Pancreas (tissue), 10 donors: ENCODE measurements at regions not wholly inside any gene's neighbourhood (a gene's known extent, or its start where the extent isn't known, plus 50 kb on each side); places are given as distances from the start of the nearest gene placed in this dataset.
A peak's percentile ranks its signal among the peaks of the same experiment; 100 is the strongest.

Experiments
- ATAC-seq, 4 donors: fragments of 200-7000 bp; cut with Tn5 transposase; one replicate each; pipeline versions ENCODE4 v1.8.0 to v1.9.1; 2020; ENCODE audit warnings: mild to moderate bottlenecking in 4 of 4, moderate library complexity in 4 of 4
- DNase-seq, 6 donors: peaks; one replicate each; pipeline ENCODE4 v3.0.0-alpha.2; 2020
- FAIRE-seq: peaks from 2 replicates; lab custom pipeline; 2012; peaks lifted over from hg19 to GRCh38; lab: Jason Lieb, UNC
- H3K27ac ChIP-seq, 4 donors: fragments of 200-600 bp; sonication (generic); 1 replicate in 3 of 4; 2 replicates in 1 of 4; pipeline versions ENCODE4 v1.5.0 to v1.8.0; 2020
- H3K27me3 ChIP-seq, 4 donors: fragments of 200-600 bp; one replicate each; pipeline ENCODE4 v1.8.0; 2021
- H3K36me3 ChIP-seq, 3 donors: fragments of 200-600 bp; sonication (generic) in 1 of 3; one replicate each; pipeline versions ENCODE4 v1.5.0 to v1.8.0; 2020 to 2021
- H3K4me1 ChIP-seq, 3 donors: fragments of 200-600 bp; one replicate each; pipeline ENCODE4 v1.8.0; 2021
- H3K4me3 ChIP-seq, 4 donors: fragments of 200-600 bp; sonication (generic) in 2 of 4; one replicate each; pipeline versions ENCODE4 v1.5.0 to v1.8.0; 2020 to 2021
- H3K9me3 ChIP-seq, 4 donors: fragments of 200-600 bp; one replicate each; pipeline ENCODE4 v1.8.0; 2021
- WGBS, 2 donors: extraction: QIAGEN DNeasy Blood & Tissue Kit; methylation state at CpG; one replicate each; pipeline ENCODE4 v1.1.7; 2013; 5-methylcytosine and 5-hydroxymethylcytosine counted together
- intact Hi-C, 3 donors: fragments of 100-400 bp; cut with DNase I; formaldehyde crosslinking; loops; one replicate each; pipeline versions ENCODE4 v1.11.1 to v1.14.2; 2022
- TF ChIP-seq, protein P1 (sequence below), 4 donors: fragments of 200-600 bp; sonication (generic) in 3 of 4; IDR thresholded peaks; one replicate each; pipeline versions ENCODE4 v1.5.0 to v1.8.0; 2021; ENCODE audit warnings: antibody characterized with exemption in 4 of 4
- donor health status: healthy with polysubstance abuse.
- donor health status: DM: no; HTN: no; CAD: no; lungs with moderate emphysema.
- donor health status: DM: no; HTN: no; CAD: no.
- donor health status: control.
- donor health status: control.
- donor health status: Bipolar disorder and iron deficiency.
- donor health status: DM: yes; HTN: yes; CAD: no.
- donor health status: DM: no; HTN: no; CAD: no.
- donor health status: DM: no; HTN: no; CAD: no.
- donor health status: DM: yes; HTN: yes; CAD: no.

DNA sequence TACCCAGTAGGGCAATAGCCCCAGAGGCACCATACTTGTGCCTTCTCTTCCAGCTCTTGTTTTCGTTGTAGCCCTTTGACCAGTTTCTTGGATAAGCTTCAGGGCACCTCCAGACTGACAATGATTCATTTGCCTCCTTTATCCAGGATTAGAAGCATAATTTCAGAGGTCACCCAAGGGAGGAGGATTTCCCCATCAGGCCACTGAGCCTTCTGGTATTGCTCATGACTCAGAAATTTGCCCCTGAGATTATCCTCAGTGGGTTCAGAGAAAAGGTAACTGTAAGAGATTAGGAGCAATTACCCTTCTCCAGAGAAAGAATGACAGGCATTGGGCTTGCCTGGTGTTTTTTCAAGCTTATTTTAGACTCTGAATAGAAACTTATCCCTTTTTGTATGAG lies 147.9 kb downstream of the MSX2 start:
- ATAC-seq: no peak
- Histone ChIP-seq H3K27me3 (peaks cover 0 to 14% (median 0%) of the 10 kb centered on the region in 4 donors), H3K27ac (no peak overlapping the region), H3K4me3 (no peak overlapping the region), H3K36me3 (no peaks in the 10 kb centered on the region), H3K9me3 (no peaks in the 10 kb centered on the region), H3K4me1 (no peaks in the 10 kb centered on the region)
- TF ChIP-seq, protein P1, sequence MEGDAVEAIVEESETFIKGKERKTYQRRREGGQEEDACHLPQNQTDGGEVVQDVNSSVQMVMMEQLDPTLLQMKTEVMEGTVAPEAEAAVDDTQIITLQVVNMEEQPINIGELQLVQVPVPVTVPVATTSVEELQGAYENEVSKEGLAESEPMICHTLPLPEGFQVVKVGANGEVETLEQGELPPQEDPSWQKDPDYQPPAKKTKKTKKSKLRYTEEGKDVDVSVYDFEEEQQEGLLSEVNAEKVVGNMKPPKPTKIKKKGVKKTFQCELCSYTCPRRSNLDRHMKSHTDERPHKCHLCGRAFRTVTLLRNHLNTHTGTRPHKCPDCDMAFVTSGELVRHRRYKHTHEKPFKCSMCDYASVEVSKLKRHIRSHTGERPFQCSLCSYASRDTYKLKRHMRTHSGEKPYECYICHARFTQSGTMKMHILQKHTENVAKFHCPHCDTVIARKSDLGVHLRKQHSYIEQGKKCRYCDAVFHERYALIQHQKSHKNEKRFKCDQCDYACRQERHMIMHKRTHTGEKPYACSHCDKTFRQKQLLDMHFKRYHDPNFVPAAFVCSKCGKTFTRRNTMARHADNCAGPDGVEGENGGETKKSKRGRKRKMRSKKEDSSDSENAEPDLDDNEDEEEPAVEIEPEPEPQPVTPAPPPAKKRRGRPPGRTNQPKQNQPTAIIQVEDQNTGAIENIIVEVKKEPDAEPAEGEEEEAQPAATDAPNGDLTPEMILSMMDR (IDR thresholded peaks at IDR 0.05): no peak
- DNase-seq: no peak
- intact Hi-C loops: no loop called here
- no peak for FAIRE-seq
- 37 to 49% methylated on average over 1 of the region's 1 CpG for WGBS, 2 donors

DNA sequence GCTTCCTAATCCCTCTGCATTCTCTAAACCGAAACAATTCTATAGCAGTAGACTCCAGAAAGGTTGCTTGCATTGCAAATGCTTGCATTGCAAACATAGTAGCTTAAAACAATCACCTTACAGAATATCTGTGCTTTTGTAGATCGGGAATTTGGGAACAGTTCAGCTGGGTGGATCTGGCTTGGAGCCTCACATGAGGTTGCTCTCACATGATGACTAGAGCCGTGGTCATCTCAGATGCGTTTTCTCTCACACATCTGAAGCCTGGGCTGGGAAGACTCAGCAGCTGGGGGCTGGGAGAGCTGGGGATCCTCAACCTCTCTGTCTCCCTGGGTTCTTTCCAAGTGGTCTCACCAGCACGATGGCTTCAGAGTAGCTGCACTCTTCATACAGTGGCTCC lies 127.8 kb downstream of the MSX2 start:
- Histone ChIP-seq H3K27ac (no peak overlapping the region), H3K36me3 (no peaks in the 10 kb centered on the region), H3K4me1 (no peaks in the 10 kb centered on the region), H3K4me3 (no peak overlapping the region), H3K27me3 (no peaks in the 10 kb centered on the region), H3K9me3 (no peaks in the 10 kb centered on the region)
- intact Hi-C loops: no loop called here
- TF ChIP-seq, protein P1 (IDR thresholded peaks at IDR 0.05): no peak
- 45 to 49% methylated on average over 5 of the region's 5 CpGs for WGBS, 2 donors
- ATAC-seq (no peak), DNase-seq (no peak), FAIRE-seq (no peak)

DNA sequence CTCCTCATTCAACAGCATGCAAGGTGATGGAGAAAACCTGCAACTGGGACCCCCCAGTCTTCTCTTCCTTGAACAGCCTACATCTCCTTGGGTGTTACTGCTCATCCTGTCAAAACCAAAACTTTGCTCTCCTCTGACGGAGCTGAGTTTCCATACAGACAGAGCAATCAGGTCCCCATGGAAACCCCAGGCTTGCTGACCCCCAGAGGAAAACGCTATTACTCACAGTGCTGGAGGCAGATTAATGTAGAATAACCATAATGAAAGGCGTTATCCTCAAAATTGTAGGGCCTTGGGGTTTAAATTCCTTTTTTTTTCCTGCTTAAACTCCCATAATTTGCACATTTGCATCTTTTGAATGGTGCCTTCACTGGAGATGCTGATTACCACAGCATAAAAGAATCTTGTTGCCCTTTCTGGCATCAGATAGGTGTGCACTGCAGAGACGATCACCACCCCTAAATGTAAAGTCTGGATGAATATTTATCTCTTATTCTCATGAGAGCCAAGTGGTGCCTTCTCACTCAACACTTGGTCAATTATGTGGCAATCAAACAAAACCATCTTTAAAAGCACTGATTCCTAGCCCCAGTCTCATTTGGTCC lies 126.3 kb downstream of the MSX2 start:
- WGBS, 2 donors: 34 to 48% methylated on average over 4 of the region's 4 CpGs
- H3K36me3 ChIP-seq: no peaks in the 10 kb centered on the region
- no peaks in the 10 kb centered on the region for H3K9me3 ChIP-seq
- no peak overlapping the region for H3K27ac ChIP-seq
- TF ChIP-seq, protein P1 (IDR thresholded peaks at IDR 0.05): no peak
- no peaks in the 10 kb centered on the region for H3K4me1 ChIP-seq
- DNase-seq (no peak), ATAC-seq (no peak), FAIRE-seq (no peak)
- H3K4me3 ChIP-seq: no peak overlapping the region
- H3K27me3 ChIP-seq: no peaks in the 10 kb centered on the region
- intact Hi-C loops: no loop called here

GRCh38 chr5:174849426-174849825 lies 125.0 kb downstream of the MSX2 start:
- WGBS, 2 donors: 46 to 57% methylated on average over 7 of the region's 7 CpGs
- H3K27ac ChIP-seq: no peak overlapping the region
- no peak for ATAC-seq
- no peaks in the 10 kb centered on the region for H3K27me3 ChIP-seq
- intact Hi-C loops: no loop called here
- H3K4me1 ChIP-seq: no peaks in the 10 kb centered on the region
- DNase-seq: no peak
- TF ChIP-seq, protein P1 (IDR thresholded peaks at IDR 0.05): no peak
- FAIRE-seq: no peak
- no peaks in the 10 kb centered on the region for H3K36me3 ChIP-seq
- H3K4me3 ChIP-seq: no peak overlapping the region
- no peaks in the 10 kb centered on the region for H3K9me3 ChIP-seq

GRCh38 chr5:174844971-174845370 lies 120.6 kb downstream of the MSX2 start:
- WGBS, 2 donors: 51 to 79% methylated on average over 3 of the region's 3 CpGs
- TF ChIP-seq, protein P1 (IDR thresholded peaks at IDR 0.05): no peak
- no peak for DNase-seq
- no peak overlapping the region for H3K27ac ChIP-seq
- no peaks in the 10 kb centered on the region for H3K4me1 ChIP-seq
- H3K36me3 ChIP-seq: no peaks in the 10 kb centered on the region
- H3K9me3 ChIP-seq: no peaks in the 10 kb centered on the region
- H3K27me3 ChIP-seq: no peaks in the 10 kb centered on the region
- peak in 2 of 4 donors; percentile 26 to 30 for ATAC-seq
- FAIRE-seq: no peak
- intact Hi-C loops: no loop called here
- no peak overlapping the region for H3K4me3 ChIP-seq
